KOPT-K1 (cell line): ENCODE measurements at regions not wholly inside any gene's neighbourhood (a gene's known extent, or its start where the extent isn't known, plus 50 kb on each side); places are given as distances from the start of the nearest gene placed in this dataset.

ENCODE experiments used
- H3K27ac ChIP-seq: fragments of 200-600 bp; sonication (generic); 2 replicates; pipeline ENCODE4 v1.5.1; 2016; ENCODE audit warnings: antibody characterized with exemption, mild to moderate bottlenecking, low read depth, low read length; ENCODE audit not compliant: poor library complexity, severe bottlenecking
- H3K36me3 ChIP-seq: fragments of 200-600 bp; sonication (generic); 2 replicates; pipeline ENCODE4 v1.5.1; 2017; ENCODE audit warnings: antibody characterized with exemption, mild to moderate bottlenecking, low read length, moderate library complexity; ENCODE audit not compliant: insufficient read depth
- H3K9me3 ChIP-seq: fragments of 200-600 bp; sonication (generic); 2 replicates; pipeline ENCODE4 v1.5.1; 2017; ENCODE audit warnings: antibody characterized with exemption, low read length, mild to moderate bottlenecking; ENCODE audit not compliant: insufficient read depth, poor library complexity, severe bottlenecking

GRCh38 chr13:33454844-33455705 lies 169.5 kb upstream of the STARD13 start:
- no peak overlapping the region for H3K27ac ChIP-seq
- no peaks in the 10 kb centered on the region for H3K9me3 ChIP-seq
- no peaks in the 10 kb centered on the region for H3K36me3 ChIP-seq

GRCh38 chr13:33459702-33460101 lies 174.1 kb upstream of the STARD13 start:
- H3K36me3 ChIP-seq = no peaks in the 10 kb centered on the region
- no peaks in the 10 kb centered on the region for H3K9me3 ChIP-seq
- no peak overlapping the region for H3K27ac ChIP-seq

GRCh38 chr13:33462109-33462508 lies 176.6 kb upstream of the STARD13 start:
- Histone ChIP-seq H3K9me3 (no peaks in the 10 kb centered on the region), H3K27ac (no peak overlapping the region), H3K36me3 (no peaks in the 10 kb centered on the region)

GRCh38 chr13:33464345-33464744 lies 178.8 kb upstream of the STARD13 start:
- no peaks in the 10 kb centered on the region for H3K9me3 ChIP-seq
- H3K36me3 ChIP-seq = no peaks in the 10 kb centered on the region
- H3K27ac ChIP-seq = no peak overlapping the region

- H3K36me3 ChIP-seq = no peaks in the 10 kb centered on the region
- H3K27ac ChIP-seq = no peak overlapping the region
- H3K9me3 ChIP-seq = no peaks in the 10 kb centered on the region
Observed at GRCh38 chr13:33466262-33466661, 180.7 kb upstream of the STARD13 start.

- Histone ChIP-seq H3K27ac (no peak overlapping the region), H3K36me3 (no peaks in the 10 kb centered on the region), H3K9me3 (no peaks in the 10 kb centered on the region)
Observed at GRCh38 chr13:33467556-33467955, 182.0 kb upstream of the STARD13 start.

- Histone ChIP-seq H3K9me3 (peaks cover 8% of the 10 kb centered on the region), H3K27ac (no peak overlapping the region), H3K36me3 (no peaks in the 10 kb centered on the region)
Observed at GRCh38 chr13:33471204-33471603, 185.6 kb upstream of the STARD13 start.

- peaks cover 8% of the 10 kb centered on the region for H3K9me3 ChIP-seq
- no peak overlapping the region for H3K27ac ChIP-seq
- no peaks in the 10 kb centered on the region for H3K36me3 ChIP-seq
Observed at GRCh38 chr13:33472446-33472845, 186.9 kb upstream of the STARD13 start.

GRCh38 chr13:33479105-33479504 lies 193.6 kb upstream of the STARD13 start:
- no peaks in the 10 kb centered on the region for H3K36me3 ChIP-seq

GRCh38 chr13:33480561-33480960 lies 195.0 kb upstream of the STARD13 start:
- Histone ChIP-seq H3K9me3 (peaks cover 16% of the 10 kb centered on the region), H3K27ac (no peak overlapping the region), H3K36me3 (no peaks in the 10 kb centered on the region)

More at GRCh38 chr13:33479105-33479504, 193.6 kb upstream of the STARD13 start:
- H3K27ac ChIP-seq = no peak overlapping the region
- peaks cover 9% of the 10 kb centered on the region for H3K9me3 ChIP-seq

- Histone ChIP-seq H3K36me3 (no peaks in the 10 kb centered on the region), H3K9me3 (peaks cover 8% of the 10 kb centered on the region), H3K27ac (no peak overlapping the region)
Observed at GRCh38 chr13:33483471-33483870, 197.9 kb upstream of the STARD13 start.

GRCh38 chr13:33485247-33485646 lies 199.7 kb upstream of the STARD13 start:
- Histone ChIP-seq H3K36me3 (no peaks in the 10 kb centered on the region), H3K27ac (no peak overlapping the region), H3K9me3 (peaks cover 8% of the 10 kb centered on the region)

GRCh38 chr13:33487575-33488243 lies 202.2 kb upstream of the STARD13 start:
- H3K36me3 ChIP-seq = no peaks in the 10 kb centered on the region
- no peak overlapping the region for H3K27ac ChIP-seq
- peaks cover 8% of the 10 kb centered on the region for H3K9me3 ChIP-seq

GRCh38 chr13:33489563-33489962 lies 204.0 kb upstream of the STARD13 start:
- Histone ChIP-seq H3K9me3 (peaks cover 3% of the 10 kb centered on the region), H3K27ac (no peak overlapping the region), H3K36me3 (no peaks in the 10 kb centered on the region)

- Histone ChIP-seq H3K27ac (no peak overlapping the region), H3K36me3 (no peaks in the 10 kb centered on the region), H3K9me3 (no peaks in the 10 kb centered on the region)
Observed at GRCh38 chr13:33490461-33491327, 205.1 kb upstream of the STARD13 start.
